B cell (primary cell): ENCODE measurements at regions not wholly inside any gene's neighbourhood (a gene's known extent, or its start where the extent isn't known, plus 50 kb on each side); places are given as distances from the start of the nearest gene placed in this dataset.

Experiments
- ATAC-seq: fragments of 200-7000 bp; cut with Tn5 transposase; one replicate; pipeline ENCODE4 v1.10.0; 2021; ENCODE audit warnings: low read depth, mild to moderate bottlenecking, moderate number of reproducible peaks, moderate library complexity
- CTCF ChIA-PET: fragments of 350-600 bp; sonication (Branson Sonifier 250); formaldehyde crosslinking; loops from one replicate; lab custom pipeline; 2021; ENCODE audit warnings: antibody characterized with exemption, inconsistent platforms; lab: Charles Lee
- POLR2A ChIA-PET: fragments of 350-600 bp; sonication (Branson Sonifier 250); formaldehyde crosslinking; loops from one replicate; lab custom pipeline; 2021; ENCODE audit warnings: antibody characterized with exemption; lab: Charles Lee
- DNase-seq: peaks from one replicate; pipeline ENCODE4 v3.0.0; 2013
- H2AFZ ChIP-seq: 2 replicates; pipeline ENCODE4 v1.6.1; 2012; ENCODE audit warnings: mild to moderate bottlenecking, low read depth, low read length; ENCODE audit not compliant: insufficient read depth, poor library complexity, severe bottlenecking
- H3K27ac ChIP-seq, 2 donors: 1 replicate in 1 of 2; 2 replicates in 1 of 2; pipeline ENCODE4 v1.5.1; 2012 to 2013; ENCODE audit warnings: low read length in 2 of 2, mild to moderate bottlenecking in 2 of 2, moderate library complexity in 1 of 2
- H3K27me3 ChIP-seq, 4 experiments: fragments of 200-600 bp in 1 of 4; sonication (generic) in 1 of 4; replicated peaks in 1 of 4; 1 replicate in 2 of 4; 2 replicates in 2 of 4; pipeline versions ENCODE4 v1.6.1 to v1.7.0; 2013 to 2016; ENCODE audit warnings: low read length in 3 of 4, mild to moderate bottlenecking in 2 of 4, mixed read lengths in 1 of 4, moderate library complexity in 1 of 4; ENCODE audit not compliant: insufficient read depth in 4 of 4, control insufficient read depth in 3 of 4; ENCODE audit errors: control extremely low read depth in 1 of 4
- H3K36me3 ChIP-seq, 2 experiments: replicated peaks in 1 of 2; 1 replicate in 1 of 2; 2 replicates in 1 of 2; pipeline versions ENCODE4 v1.6.1 to v1.7.1; 2013; ENCODE audit warnings: low read length in 1 of 2; ENCODE audit not compliant: insufficient read depth in 2 of 2, control insufficient read depth in 1 of 2; ENCODE audit errors: control extremely low read depth in 1 of 2, extremely low read depth in 1 of 2
- H3K4me1 ChIP-seq, 2 donors: fragments of 200-600 bp in 1 of 2; sonication (generic) in 1 of 2; 1 replicate in 1 of 2; 2 replicates in 1 of 2; pipeline versions ENCODE4 v1.5.1 to v1.6.1; 2013 to 2017; ENCODE audit warnings: low read length in 2 of 2; ENCODE audit not compliant: control insufficient read depth in 2 of 2, insufficient read depth in 2 of 2
- H3K4me2 ChIP-seq: replicated peaks from 2 replicates; pipeline ENCODE3; 2012; ENCODE audit warnings: mild to moderate bottlenecking, low read depth, low read length; ENCODE audit not compliant: poor library complexity, severe bottlenecking
- H3K4me3 ChIP-seq, 5 experiments: fragments of 200-600 bp in 1 of 5; sonication (generic) in 1 of 5; 1 replicate in 3 of 5; 2 replicates in 2 of 5; pipeline versions ENCODE4 v1.5.1 to v1.7.0; 2011 to 2016; ENCODE audit warnings: low read length in 4 of 5, mild to moderate bottlenecking in 4 of 5, low read depth in 2 of 5, control low read depth in 1 of 5, moderate library complexity in 1 of 5; ENCODE audit not compliant: insufficient read depth in 1 of 5; ENCODE audit errors: control extremely low read depth in 1 of 5, extremely low read depth in 1 of 5
- H3K79me2 ChIP-seq: fragments of 200-600 bp; sonication (generic); one replicate; pipeline ENCODE4 v1.6.0; 2016; ENCODE audit warnings: low read length; ENCODE audit not compliant: control insufficient read depth, insufficient read depth
- H3K9ac ChIP-seq: fragments of 200-600 bp; sonication (generic); 2 replicates; pipeline ENCODE4 v1.6.1; 2017; ENCODE audit warnings: mild to moderate bottlenecking, low read length, moderate library complexity
- H3K9me3 ChIP-seq, 3 donors: one replicate each; pipeline versions ENCODE4 v1.6.1 to v1.7.1; 2013; ENCODE audit warnings: low read length in 2 of 3; ENCODE audit not compliant: control insufficient read depth in 2 of 3, insufficient read depth in 1 of 3; ENCODE audit errors: control extremely low read depth in 1 of 3
- H4K20me1 ChIP-seq: 2 replicates; pipeline ENCODE4 v1.6.0; 2012; ENCODE audit warnings: mild to moderate bottlenecking, low read length; ENCODE audit not compliant: insufficient read depth, control insufficient read depth, poor library complexity, severe bottlenecking
- H3K27ac Mint-ChIP-seq: one replicate; pipeline ENCODE4 v1.8.0; 2021; ENCODE audit warnings: mixed read lengths
- H3K27me3 Mint-ChIP-seq: one replicate; pipeline ENCODE4 v1.8.0; 2021; ENCODE audit warnings: mixed read lengths
- H3K4me1 Mint-ChIP-seq: one replicate; pipeline ENCODE4 v1.8.0; 2021; ENCODE audit warnings: mixed read lengths
- H3K4me3 Mint-ChIP-seq: one replicate; pipeline ENCODE4 v1.8.0; 2021; ENCODE audit warnings: mixed read lengths
- H3K9me3 Mint-ChIP-seq: one replicate; pipeline ENCODE4 v1.8.0; 2022; ENCODE audit warnings: mixed read lengths; ENCODE audit not compliant: insufficient read depth
- EZH2 ChIP-seq: IDR thresholded peaks from 2 replicates; pipeline ENCODE4 v1.6.1; 2012; ENCODE audit warnings: borderline replicate concordance, low read depth, mild to moderate bottlenecking, moderate library complexity, low read length; ENCODE audit not compliant: insufficient read depth, poor library complexity, severe bottlenecking
- WGBS: methylation state at CpG from one replicate; pipeline ENCODE4 v1.1.5; 2013; ENCODE audit warnings: missing lambda C conversion rate; ENCODE audit not compliant: insufficient coverage; 5-methylcytosine and 5-hydroxymethylcytosine counted together
- intact Hi-C: fragments of 100-400 bp; cut with micrococcal nuclease; formaldehyde crosslinking; loops from one replicate; pipeline ENCODE4 v1.10.0; 2022
- TF ChIP-seq, protein P1 (sequence below): fragments of 200-600 bp; IDR thresholded peaks from one replicate; pipeline ENCODE4 v1.8.0; 2022; ENCODE audit warnings: antibody characterized with exemption, mild to moderate bottlenecking

DNA sequence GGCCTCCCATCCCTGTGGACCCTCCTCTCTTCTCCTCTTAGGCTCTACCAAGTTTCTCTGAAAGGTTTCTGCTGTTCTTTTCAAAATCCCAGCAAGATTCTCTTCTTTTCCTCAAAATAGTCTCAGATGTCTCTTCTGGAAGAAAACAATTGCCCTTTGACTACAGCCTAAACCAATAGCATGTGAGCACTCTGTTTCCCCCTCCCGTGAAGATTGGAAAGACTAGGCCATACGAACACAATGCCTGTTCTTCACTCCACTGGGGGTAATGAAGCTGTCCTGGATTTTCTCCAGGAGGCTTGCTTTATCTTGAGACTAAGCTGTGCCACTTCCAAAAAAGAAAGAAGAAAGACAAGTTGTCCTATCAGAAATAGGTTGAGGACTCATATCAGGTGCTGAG is 178.7 kb upstream of the MCTP2 start:
- Mint-ChIP-seq H3K27me3 (peaks cover 13% of the 10 kb centered on the region), H3K27ac (no peak overlapping the region), H3K9me3 (no peaks in the 10 kb centered on the region), H3K4me3 (no peak overlapping the region), H3K4me1 (no peaks in the 10 kb centered on the region)
- ATAC-seq (no peak), DNase-seq (no peak)
- no peak overlapping the region for H3K4me3 ChIP-seq
- no peaks in the 10 kb centered on the region for H3K9me3 ChIP-seq
- intact Hi-C loops: no loop called here
- POLR2A ChIA-PET: no interaction called here
- no peak for TF ChIP-seq EZH2
- TF ChIP-seq, protein P1, sequence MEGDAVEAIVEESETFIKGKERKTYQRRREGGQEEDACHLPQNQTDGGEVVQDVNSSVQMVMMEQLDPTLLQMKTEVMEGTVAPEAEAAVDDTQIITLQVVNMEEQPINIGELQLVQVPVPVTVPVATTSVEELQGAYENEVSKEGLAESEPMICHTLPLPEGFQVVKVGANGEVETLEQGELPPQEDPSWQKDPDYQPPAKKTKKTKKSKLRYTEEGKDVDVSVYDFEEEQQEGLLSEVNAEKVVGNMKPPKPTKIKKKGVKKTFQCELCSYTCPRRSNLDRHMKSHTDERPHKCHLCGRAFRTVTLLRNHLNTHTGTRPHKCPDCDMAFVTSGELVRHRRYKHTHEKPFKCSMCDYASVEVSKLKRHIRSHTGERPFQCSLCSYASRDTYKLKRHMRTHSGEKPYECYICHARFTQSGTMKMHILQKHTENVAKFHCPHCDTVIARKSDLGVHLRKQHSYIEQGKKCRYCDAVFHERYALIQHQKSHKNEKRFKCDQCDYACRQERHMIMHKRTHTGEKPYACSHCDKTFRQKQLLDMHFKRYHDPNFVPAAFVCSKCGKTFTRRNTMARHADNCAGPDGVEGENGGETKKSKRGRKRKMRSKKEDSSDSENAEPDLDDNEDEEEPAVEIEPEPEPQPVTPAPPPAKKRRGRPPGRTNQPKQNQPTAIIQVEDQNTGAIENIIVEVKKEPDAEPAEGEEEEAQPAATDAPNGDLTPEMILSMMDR: no peak
- no CpG with 5 or more reads among the region's 2 CpGs for WGBS
- no peaks in the 10 kb centered on the region for H3K79me2 ChIP-seq
- CTCF ChIA-PET: no interaction called here
- peaks cover 0 to 2% (median 0%) of the 10 kb centered on the region in 4 experiments for H3K27me3 ChIP-seq
- no peaks in the 10 kb centered on the region for H3K36me3 ChIP-seq
- H3K9ac ChIP-seq: no peak overlapping the region
- no peaks in the 10 kb centered on the region for H4K20me1 ChIP-seq
- H3K4me1 ChIP-seq: no peaks in the 10 kb centered on the region
- H3K27ac ChIP-seq: no peak overlapping the region
- H2AFZ ChIP-seq: no peak overlapping the region
- H3K4me2 ChIP-seq: no peak overlapping the region

DNA sequence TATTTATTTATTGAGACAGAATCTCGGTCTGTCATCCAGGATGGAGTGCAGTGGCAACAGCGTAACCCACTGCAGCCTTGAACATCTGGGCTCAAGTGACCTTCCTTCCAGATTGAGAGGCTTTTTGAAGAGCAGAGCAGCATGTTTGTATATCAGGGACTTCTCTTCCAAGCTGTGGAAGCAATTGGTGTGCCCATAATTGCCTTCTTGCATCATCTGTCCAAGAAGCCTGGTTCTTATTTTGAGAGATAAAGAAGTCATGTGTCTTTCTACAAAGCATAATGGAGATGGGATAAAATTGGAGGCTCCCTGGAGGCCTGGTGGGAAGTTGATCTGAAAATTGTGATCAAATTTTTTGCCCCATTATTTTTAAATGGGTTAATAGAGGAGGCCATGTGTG is 183.8 kb upstream of the MCTP2 start:
- Mint-ChIP-seq H3K9me3 (no peaks in the 10 kb centered on the region), H3K27me3 (peaks cover 4% of the 10 kb centered on the region), H3K4me1 (no peaks in the 10 kb centered on the region), H3K4me3 (no peak overlapping the region), H3K27ac (no peak overlapping the region)
- no peaks in the 10 kb centered on the region for H4K20me1 ChIP-seq
- intact Hi-C loops: no loop called here
- H2AFZ ChIP-seq: no peak overlapping the region
- no peaks in the 10 kb centered on the region for H3K79me2 ChIP-seq
- DNase-seq (no peak), ATAC-seq (no peak)
- CTCF ChIA-PET: no interaction called here
- TF ChIP-seq EZH2: no peak
- TF ChIP-seq, protein P1: no peak
- no peaks in the 10 kb centered on the region for H3K27me3 ChIP-seq
- 92% methylated on average over 2 of the region's 2 CpGs for WGBS
- no peak overlapping the region for H3K9ac ChIP-seq
- no peak overlapping the region for H3K4me2 ChIP-seq
- H3K4me3 ChIP-seq: no peak overlapping the region
- no peaks in the 10 kb centered on the region for H3K4me1 ChIP-seq
- no peak overlapping the region for H3K27ac ChIP-seq
- no peaks in the 10 kb centered on the region for H3K9me3 ChIP-seq
- POLR2A ChIA-PET: no interaction called here
- no peaks in the 10 kb centered on the region for H3K36me3 ChIP-seq
